ENCODE measurements at regions not wholly inside any gene's neighbourhood (a gene's known extent, or its start where the extent isn't known, plus 50 kb on each side); places are given as distances from the start of the nearest gene placed in this dataset.
A peak's percentile ranks its signal among the peaks of the same experiment; 100 is the strongest.

GRCh38 chr14:24693983-24694382 is 60.0 kb upstream of the GZMB start:
- no peak for DNase-seq (ENCODE audit: low read depth in 2 of 2, low spot score in 1 of 2)

- DNase-seq (ENCODE audit: low read depth in 2 of 2, low spot score in 1 of 2), result no peak
Observed at GRCh38 chr14:24693353-24693737, 59.4 kb upstream of the GZMB start.

DNA sequence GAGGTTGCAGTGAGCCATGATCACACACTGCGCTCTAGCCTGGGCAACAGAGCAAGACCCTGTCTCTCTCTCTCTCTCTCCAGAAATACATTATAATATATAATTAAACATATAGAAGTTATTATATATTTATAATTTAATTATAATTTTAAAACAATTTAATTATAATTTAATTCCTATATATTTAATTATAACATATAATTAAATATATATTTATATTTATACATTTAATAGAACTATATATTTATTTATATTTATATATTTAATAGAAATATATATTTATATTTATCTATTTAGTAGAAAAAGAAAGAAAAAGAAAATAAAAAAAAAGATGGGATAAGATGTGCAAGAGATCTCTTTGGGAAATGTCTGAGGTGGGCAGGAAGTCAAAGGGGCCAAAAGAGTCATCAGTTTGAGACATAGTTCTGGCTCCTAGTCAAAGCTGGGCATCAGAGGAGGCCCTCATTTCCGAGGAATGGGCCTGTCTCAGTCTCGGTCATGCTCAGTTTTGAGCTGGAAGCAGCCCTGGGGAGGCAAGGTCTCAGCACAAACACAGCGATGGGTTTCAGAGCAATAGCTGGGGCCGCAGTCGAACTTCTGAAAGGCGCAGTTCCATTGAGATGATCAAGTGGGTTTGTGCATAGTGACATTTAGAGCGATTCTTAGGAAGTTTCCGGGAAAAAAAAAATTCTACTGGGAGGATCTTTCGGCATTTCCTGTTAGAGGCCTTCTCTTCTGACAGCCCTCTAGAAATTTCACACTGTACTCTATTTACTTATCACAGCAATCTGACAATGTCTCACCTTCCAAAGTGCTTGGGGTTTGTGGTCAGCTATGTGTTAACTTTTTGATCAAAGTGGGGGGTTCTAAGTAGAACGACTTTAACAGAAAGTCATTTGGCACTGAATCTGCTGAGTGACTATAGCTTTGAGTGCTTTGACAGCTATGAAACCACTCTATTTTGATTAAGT is 58.7 kb upstream of the GZMB start:
- peak in 1 of 2 donors; percentile 38 for DNase-seq (ENCODE audit: low read depth in 2 of 2, low spot score in 1 of 2)

DNA sequence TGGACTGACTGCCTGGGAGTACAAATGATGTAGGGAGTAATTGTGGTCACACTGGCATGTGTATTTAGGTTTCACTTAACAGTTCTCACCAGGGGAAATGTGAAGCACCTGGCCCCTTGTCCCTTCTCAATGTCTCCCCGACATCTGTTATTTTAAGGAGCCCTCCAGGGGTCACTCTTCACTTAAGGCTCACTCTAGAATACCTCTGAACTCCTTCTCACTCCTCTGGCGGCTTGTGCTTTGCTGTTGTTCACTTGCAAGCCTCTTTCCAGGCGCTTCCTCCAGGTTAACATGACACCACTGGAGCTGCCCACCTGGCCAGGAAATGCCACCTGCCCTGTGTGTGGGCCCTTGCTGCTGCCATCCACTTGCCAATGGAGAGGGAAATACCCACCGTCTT is 56.5 kb upstream of the GZMB start:
- DNase-seq (ENCODE audit: low read depth in 2 of 2, low spot score in 1 of 2), result no peak

DNA sequence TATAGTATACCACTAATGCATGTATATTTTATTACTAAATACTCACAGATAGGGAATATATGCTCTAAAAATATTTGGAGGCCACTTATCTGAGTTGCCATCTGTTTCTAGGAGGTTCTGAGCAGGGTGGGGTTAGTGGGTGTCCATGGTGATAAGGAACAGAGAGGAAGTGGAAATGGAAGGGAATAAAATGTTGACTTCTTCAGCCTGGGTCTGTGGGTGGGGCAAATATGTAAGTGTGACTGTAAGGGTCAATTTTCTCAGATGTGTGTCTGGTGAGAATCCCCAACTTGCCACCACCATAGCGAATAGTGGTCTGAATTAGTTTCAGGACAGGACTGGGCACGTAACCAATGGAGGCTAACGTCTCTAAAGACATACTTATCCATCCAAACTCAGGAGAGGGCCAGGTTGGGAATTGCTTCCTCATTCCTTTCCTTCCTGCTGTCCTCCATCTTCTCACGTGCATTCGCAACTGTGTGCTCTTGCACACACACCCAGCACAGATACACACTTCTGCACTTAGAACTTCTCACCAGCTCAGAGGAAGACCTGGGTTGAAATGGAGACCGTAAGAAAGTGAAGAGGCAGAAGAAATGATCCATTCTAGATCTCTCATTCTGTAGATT is 54.2 kb upstream of the GZMB start:
- DNase-seq (ENCODE audit: low read depth in 2 of 2, low spot score in 1 of 2), result no peak

Data from stimulated activated CD8-positive, alpha-beta memory T cell treated with anti-CD3 and anti-CD28 coated beads, Interleukin-4, amount 100 ng/mL, for 1 hour (primary cell).